Naive thymus-derived CD8-positive, alpha-beta T cell (primary cell): ENCODE measurements at regions not wholly inside any gene's neighbourhood (a gene's known extent, or its start where the extent isn't known, plus 50 kb on each side); places are given as distances from the start of the nearest gene placed in this dataset.

Source experiments
- ATAC-seq, 2 donors: fragments of 150-1000 bp; cut with Tn5 transposase in 1 of 2; sonication (Bioruptor Pico), chemical (Tn5 transposase) in 1 of 2; 1 replicate in 1 of 2; 2 replicates in 1 of 2; pipeline ENCODE4 v1.10.0; 2021; ENCODE audit warnings: mild to moderate bottlenecking in 2 of 2, moderate library complexity in 2 of 2
- POLR2A ChIA-PET: fragments of 350-600 bp; sonication (Branson Sonifier 250); formaldehyde crosslinking; loops from one replicate; lab custom pipeline; 2021; ENCODE audit warnings: antibody characterized with exemption; lab: Charles Lee
- DNase-seq, 10 donors: peaks; one replicate each; pipeline versions ENCODE4 v3.0.0 to v3.0.0-alpha.2; 2020 to 2022
- H3K27ac Mint-ChIP-seq, 10 donors: one replicate each; pipeline ENCODE4 v1.8.0; 2020 to 2022; ENCODE audit warnings: mild to moderate bottlenecking in 10 of 10, mixed read lengths in 10 of 10, moderate library complexity in 4 of 10, inconsistent platforms in 1 of 10
- H3K27me3 Mint-ChIP-seq, 5 donors: one replicate each; pipeline ENCODE4 v1.8.0; 2021 to 2022; ENCODE audit warnings: mixed read lengths in 5 of 5
- H3K36me3 Mint-ChIP-seq, 3 donors: one replicate each; pipeline ENCODE4 v1.8.0; 2020 to 2022; ENCODE audit warnings: mixed read lengths in 3 of 3, mild to moderate bottlenecking in 2 of 3, inconsistent platforms in 1 of 3
- H3K4me1 Mint-ChIP-seq, 4 donors: one replicate each; pipeline ENCODE4 v1.8.0; 2021 to 2022; ENCODE audit warnings: mixed read lengths in 4 of 4
- H3K4me3 Mint-ChIP-seq, 10 donors: one replicate each; pipeline ENCODE4 v1.8.0; 2020 to 2022; ENCODE audit warnings: mild to moderate bottlenecking in 10 of 10, mixed read lengths in 10 of 10, moderate library complexity in 6 of 10, inconsistent platforms in 1 of 10
- H3K9me3 Mint-ChIP-seq, 9 donors: one replicate each; pipeline ENCODE4 v1.8.0; 2020 to 2022; ENCODE audit warnings: mixed read lengths in 9 of 9, mild to moderate bottlenecking in 3 of 9, inconsistent platforms in 1 of 9, moderate library complexity in 1 of 9

- Mint-ChIP-seq H3K27me3 (peaks cover 18 to 41% (median 39%) of the 10 kb centered on the region in 5 donors), H3K27ac (no peak overlapping the region), H3K36me3 (no peaks in the 10 kb centered on the region), H3K4me3 (no peak overlapping the region), H3K4me1 (peaks cover 1 to 6% (median 5%) of the 10 kb centered on the region in 4 donors), H3K9me3 (no peaks in the 10 kb centered on the region)
- no peak for DNase-seq
- POLR2A ChIA-PET, result no interaction called here
- no peak for ATAC-seq
Measured at GRCh38 chr15:99921101-99921500, 187.9 kb upstream of the LYSMD4 start.

DNA sequence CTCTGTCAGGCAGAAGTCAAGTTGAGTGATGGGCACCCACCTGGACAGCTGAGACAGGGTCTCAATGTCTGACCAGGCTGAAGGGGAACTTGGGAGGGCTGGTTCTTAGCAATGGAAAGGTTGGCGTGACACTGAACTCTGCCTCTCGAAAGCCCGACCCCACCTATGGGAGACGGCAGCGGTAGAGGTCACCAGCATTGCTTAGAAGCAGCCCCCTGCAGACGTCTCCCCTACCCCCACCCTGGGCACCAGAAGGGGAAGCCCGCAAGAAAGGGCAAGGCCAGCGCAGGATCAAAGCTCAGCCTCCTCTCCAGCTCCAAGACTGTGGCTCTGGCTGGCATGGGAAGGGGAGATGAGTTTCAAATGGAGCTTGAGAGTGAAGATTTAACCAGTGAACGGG is 184.8 kb upstream of the LYSMD4 start:
- Mint-ChIP-seq H3K4me1 (no peaks in the 10 kb centered on the region), H3K36me3 (no peaks in the 10 kb centered on the region), H3K9me3 (no peaks in the 10 kb centered on the region), H3K27me3 (peaks cover 15 to 38% (median 35%) of the 10 kb centered on the region in 5 donors), H3K4me3 (no peak overlapping the region), H3K27ac (no peak overlapping the region)
- DNase-seq (no peak), ATAC-seq (no peak)
- POLR2A ChIA-PET, result no interaction called here

GRCh38 chr15:99917252-99917651 is 184.0 kb upstream of the LYSMD4 start:
- Mint-ChIP-seq H3K36me3 (no peaks in the 10 kb centered on the region), H3K27me3 (peaks cover 15 to 35% (median 32%) of the 10 kb centered on the region in 5 donors), H3K4me3 (no peak overlapping the region), H3K4me1 (peaks cover 0 to 5% (median 1%) of the 10 kb centered on the region in 4 donors), H3K27ac (no peak overlapping the region), H3K9me3 (no peaks in the 10 kb centered on the region)
- DNase-seq, result no peak
- POLR2A ChIA-PET, result no interaction called here
- ATAC-seq, result no peak

GRCh38 chr15:99916668-99917223 is 183.5 kb upstream of the LYSMD4 start:
- no peak overlapping the region for H3K27ac Mint-ChIP-seq

DNA sequence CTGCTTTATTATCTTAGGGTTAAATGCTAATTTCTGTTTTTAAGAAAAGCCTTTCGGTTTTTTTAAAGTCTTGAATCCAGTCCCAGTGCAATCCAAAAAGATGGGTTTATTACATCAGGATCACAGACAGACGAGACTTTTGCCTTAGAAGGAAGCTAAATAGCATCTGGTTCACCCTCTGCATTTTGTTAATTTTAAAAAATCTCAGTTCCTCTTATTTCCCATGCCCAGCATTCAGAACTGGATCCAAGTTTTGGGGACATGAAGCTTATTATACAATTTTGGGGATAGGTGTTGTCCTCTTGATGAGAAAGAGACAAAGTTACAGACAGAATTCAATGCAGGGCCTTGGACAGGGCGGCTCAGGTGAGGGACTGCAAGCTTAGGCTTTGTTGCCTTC is 181.5 kb upstream of the LYSMD4 start:
- DNase-seq (no peak), ATAC-seq (no peak)
- Mint-ChIP-seq H3K27ac (no peak overlapping the region), H3K9me3 (no peaks in the 10 kb centered on the region), H3K4me1 (peaks cover 1 to 6% (median 4%) of the 10 kb centered on the region in 4 donors), H3K36me3 (no peaks in the 10 kb centered on the region), H3K27me3 (peaks cover 7 to 30% (median 25%) of the 10 kb centered on the region in 5 donors), H3K4me3 (no peak overlapping the region)
- POLR2A ChIA-PET, result no interaction called here

More at GRCh38 chr15:99916668-99917223, 183.5 kb upstream of the LYSMD4 start:
- Mint-ChIP-seq H3K27me3 (peaks cover 13 to 33% (median 31%) of the 10 kb centered on the region in 5 donors), H3K4me3 (no peak overlapping the region), H3K36me3 (no peaks in the 10 kb centered on the region), H3K9me3 (no peaks in the 10 kb centered on the region), H3K4me1 (peaks cover 1 to 6% (median 3%) of the 10 kb centered on the region in 4 donors)
- DNase-seq (no peak), ATAC-seq (no peak)
- POLR2A ChIA-PET, result no interaction called here

DNA sequence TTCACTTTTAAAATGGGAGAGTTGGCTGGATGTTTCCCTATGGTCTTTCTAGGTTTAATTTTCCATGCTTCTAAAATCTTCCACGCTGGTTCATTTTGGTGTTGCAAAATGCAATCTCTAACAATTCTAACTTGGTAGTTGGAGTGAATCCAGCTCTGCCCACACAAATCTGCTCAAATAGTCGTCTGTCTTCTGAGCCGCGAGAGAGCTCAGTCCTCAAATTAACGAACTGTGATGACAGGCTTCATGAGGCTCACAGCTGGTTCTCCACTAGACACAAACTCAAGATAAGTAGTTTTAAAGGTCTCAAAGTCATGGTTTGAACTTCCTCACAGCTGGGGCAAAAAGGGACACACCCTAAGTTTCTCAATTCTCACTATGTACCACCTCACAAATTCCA is 178.6 kb upstream of the LYSMD4 start:
- Mint-ChIP-seq H3K9me3 (no peaks in the 10 kb centered on the region), H3K4me1 (peaks cover 1 to 6% (median 4%) of the 10 kb centered on the region in 4 donors), H3K36me3 (peaks cover 0 to 1% (median 0%) of the 10 kb centered on the region in 3 donors), H3K27ac (no peak overlapping the region), H3K27me3 (peaks cover 0 to 13% (median 3%) of the 10 kb centered on the region in 5 donors), H3K4me3 (no peak overlapping the region)
- DNase-seq (no peak), ATAC-seq (no peak)
- POLR2A ChIA-PET, result no interaction called here

- Mint-ChIP-seq H3K27ac (no peak overlapping the region), H3K4me3 (no peak overlapping the region), H3K36me3 (peaks cover 0 to 1% (median 0%) of the 10 kb centered on the region in 3 donors), H3K4me1 (peaks cover 1 to 6% (median 4%) of the 10 kb centered on the region in 4 donors), H3K27me3 (peaks cover 0 to 3% (median 0%) of the 10 kb centered on the region in 5 donors), H3K9me3 (no peaks in the 10 kb centered on the region)
- ATAC-seq (no peak), DNase-seq (no peak)
- POLR2A ChIA-PET, result no interaction called here
Measured at GRCh38 chr15:99909592-99910295, 176.5 kb upstream of the LYSMD4 start.

GRCh38 chr15:99907698-99908097 is 174.5 kb upstream of the LYSMD4 start:
- Mint-ChIP-seq H3K9me3 (no peaks in the 10 kb centered on the region), H3K27ac (no peak overlapping the region), H3K4me3 (no peak overlapping the region), H3K27me3 (peaks cover 0 to 3% (median 0%) of the 10 kb centered on the region in 5 donors), H3K4me1 (peaks cover 1 to 6% (median 4%) of the 10 kb centered on the region in 4 donors), H3K36me3 (peaks cover 0 to 1% (median 0%) of the 10 kb centered on the region in 3 donors)
- POLR2A ChIA-PET, result no interaction called here
- no peak for DNase-seq
- ATAC-seq, result no peak

DNA sequence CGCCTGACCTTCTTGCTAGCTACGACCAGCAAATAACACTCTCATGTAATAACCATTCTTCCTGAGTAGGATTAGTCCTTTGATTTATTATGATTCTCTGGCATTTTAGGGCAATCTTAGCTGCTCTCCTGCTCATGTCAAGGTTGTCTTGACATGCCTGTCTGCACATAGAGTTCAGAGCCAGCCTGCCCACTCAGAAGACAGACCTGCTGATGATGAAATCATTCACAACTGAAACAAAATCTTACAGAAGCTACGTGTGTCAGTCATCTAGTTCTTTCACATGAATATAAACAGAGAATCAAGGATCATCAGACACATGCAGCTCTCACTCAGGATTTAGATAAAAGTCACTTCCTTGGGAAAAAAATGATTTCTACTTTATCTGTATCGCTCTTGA is 173.6 kb upstream of the LYSMD4 start:
- POLR2A ChIA-PET, result no interaction called here
- Mint-ChIP-seq H3K4me1 (peaks cover 0 to 2% (median 0%) of the 10 kb centered on the region in 4 donors), H3K9me3 (no peaks in the 10 kb centered on the region)

GRCh38 chr15:99906311-99906710 is 173.1 kb upstream of the LYSMD4 start:
- ATAC-seq, result no peak

More for the DNA sequence above, 173.6 kb upstream of the LYSMD4 start:
- DNase-seq (no peak), ATAC-seq (no peak)
- peaks cover 0 to 1% (median 0%) of the 10 kb centered on the region in 3 donors for H3K36me3 Mint-ChIP-seq
- H3K27me3 Mint-ChIP-seq, result peaks cover 0 to 3% (median 0%) of the 10 kb centered on the region in 5 donors
- H3K27ac Mint-ChIP-seq, result no peak overlapping the region
- H3K4me3 Mint-ChIP-seq, result no peak overlapping the region

GRCh38 chr15:99902248-99902928 is 169.2 kb upstream of the LYSMD4 start:
- Mint-ChIP-seq H3K27ac (no peak overlapping the region), H3K27me3 (peaks cover 0 to 8% (median 0%) of the 10 kb centered on the region in 5 donors), H3K4me3 (no peak overlapping the region), H3K36me3 (peaks cover 0 to 8% (median 4%) of the 10 kb centered on the region in 3 donors), H3K9me3 (peaks cover 0 to 12% (median 4%) of the 10 kb centered on the region in 9 donors), H3K4me1 (no peaks in the 10 kb centered on the region)
- DNase-seq (no peak), ATAC-seq (no peak)
- POLR2A ChIA-PET, result no interaction called here

More at GRCh38 chr15:99906311-99906710, 173.1 kb upstream of the LYSMD4 start:
- no peaks in the 10 kb centered on the region for H3K4me1 Mint-ChIP-seq
- peaks cover 0 to 1% (median 0%) of the 10 kb centered on the region in 3 donors for H3K36me3 Mint-ChIP-seq
- no peak for DNase-seq
- POLR2A ChIA-PET, result no interaction called here
- H3K4me3 Mint-ChIP-seq, result no peak overlapping the region
- H3K27me3 Mint-ChIP-seq, result peaks cover 0 to 3% (median 0%) of the 10 kb centered on the region in 5 donors
- no peaks in the 10 kb centered on the region for H3K9me3 Mint-ChIP-seq
- H3K27ac Mint-ChIP-seq, result no peak overlapping the region

- Mint-ChIP-seq H3K9me3 (peaks cover 0 to 12% (median 4%) of the 10 kb centered on the region in 9 donors), H3K36me3 (peaks cover 0 to 13% (median 5%) of the 10 kb centered on the region in 3 donors), H3K4me3 (no peak overlapping the region), H3K27ac (no peak overlapping the region), H3K27me3 (peaks cover 0 to 14% (median 0%) of the 10 kb centered on the region in 5 donors), H3K4me1 (no peaks in the 10 kb centered on the region)
- DNase-seq (no peak), ATAC-seq (no peak)
- POLR2A ChIA-PET, result no interaction called here
Measured at GRCh38 chr15:99895956-99896311, 162.7 kb upstream of the LYSMD4 start.
